GM18511 (cell line): ENCODE measurements at regions not wholly inside any gene's neighbourhood (a gene's known extent, or its start where the extent isn't known, plus 50 kb on each side); places are given as distances from the start of the nearest gene placed in this dataset.
"Not testable (repeated sequence)": the region's sequence is repeated elsewhere in the genome, so short reads cannot be mapped to it uniquely, and the experiment has no call there.

ENCODE experiments used
- ATAC-seq: cut with Tn5 transposase; IDR thresholded peaks from one replicate; pipeline ENCODE4 v1.9.1; 2021; ENCODE audit warnings: mild to moderate bottlenecking, moderate library complexity; ENCODE audit not compliant: unreplicated experiment

- ATAC-seq: not testable (repeated sequence)
Measured at GRCh38 chr5:126127371-126127770, 295.8 kb upstream of the GRAMD2B start.

DNA sequence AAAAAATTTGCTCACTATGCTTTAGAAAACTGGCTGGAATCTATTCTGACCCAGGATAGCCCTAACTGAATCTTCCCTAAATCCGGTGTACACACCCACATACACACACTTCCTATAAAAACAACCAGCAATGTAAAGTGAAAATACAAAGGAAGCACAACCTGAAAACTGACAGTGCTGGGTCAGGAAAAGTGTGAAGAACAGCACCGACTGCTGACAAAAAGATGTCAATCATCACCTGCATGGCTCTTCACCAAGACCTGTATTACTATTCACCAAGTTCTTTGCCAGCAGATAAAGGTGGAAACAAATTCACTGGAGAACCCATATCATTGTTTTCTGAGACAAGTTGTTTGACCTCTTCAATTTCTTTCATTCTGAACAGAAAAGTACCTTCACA, 293.8 kb upstream of the GRAMD2B start:
- no peak for ATAC-seq

GRCh38 chr5:126133424-126133823, 289.8 kb upstream of the GRAMD2B start:
- ATAC-seq: no peak

- ATAC-seq: no peak
Measured at GRCh38 chr5:126137891-126138280, 285.3 kb upstream of the GRAMD2B start.

DNA sequence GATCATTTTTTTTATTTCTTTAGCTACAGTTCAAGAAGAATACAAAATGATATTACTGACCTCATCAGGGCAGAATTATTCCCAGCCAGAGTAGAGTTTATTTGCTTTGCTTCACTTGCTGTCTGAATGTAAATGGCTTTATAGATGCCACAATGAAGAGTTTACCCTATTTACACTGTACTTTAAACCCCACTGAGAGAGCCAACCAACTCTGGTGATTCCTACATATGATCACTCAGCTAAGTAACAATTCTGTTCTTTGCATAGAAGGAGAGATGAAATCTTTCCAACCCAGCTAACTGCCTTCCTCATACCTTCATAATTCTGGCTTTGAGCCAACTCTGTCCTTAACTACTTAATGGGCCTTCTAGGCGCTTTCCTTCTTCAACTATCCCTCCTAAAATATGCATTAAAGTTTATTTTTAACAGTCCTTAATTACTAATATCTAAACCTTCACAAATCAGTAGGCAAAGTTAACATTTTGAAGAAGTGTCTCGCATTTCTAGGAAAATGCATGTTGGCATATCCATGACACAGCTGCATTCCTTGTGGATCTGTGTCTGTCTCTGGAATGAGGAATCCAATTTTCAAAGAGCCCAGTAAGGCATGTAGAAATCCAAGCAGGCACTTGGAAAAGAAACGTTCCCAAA, 284.8 kb upstream of the GRAMD2B start:
- no peak for ATAC-seq

- no peak for ATAC-seq
Measured at GRCh38 chr5:126139086-126139485, 284.1 kb upstream of the GRAMD2B start.

DNA sequence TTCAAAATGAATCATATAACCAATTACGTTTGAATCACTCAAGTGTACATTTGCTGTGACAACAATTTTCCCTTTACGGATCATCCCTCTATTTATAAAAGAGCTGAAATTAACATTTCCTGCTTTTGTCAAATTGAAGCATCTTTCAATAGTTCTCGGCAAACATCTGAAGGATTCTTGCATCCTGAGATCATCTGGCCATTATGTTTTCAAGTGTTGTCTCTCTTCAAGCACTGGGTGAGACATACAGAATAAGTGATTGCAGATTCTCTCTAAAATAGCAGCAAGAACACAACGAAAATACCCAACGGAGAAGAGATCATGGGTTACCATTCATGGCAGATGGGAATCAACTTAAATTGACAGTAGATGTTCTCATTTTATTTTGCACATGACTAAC, 283.4 kb upstream of the GRAMD2B start:
- ATAC-seq: no peak

DNA sequence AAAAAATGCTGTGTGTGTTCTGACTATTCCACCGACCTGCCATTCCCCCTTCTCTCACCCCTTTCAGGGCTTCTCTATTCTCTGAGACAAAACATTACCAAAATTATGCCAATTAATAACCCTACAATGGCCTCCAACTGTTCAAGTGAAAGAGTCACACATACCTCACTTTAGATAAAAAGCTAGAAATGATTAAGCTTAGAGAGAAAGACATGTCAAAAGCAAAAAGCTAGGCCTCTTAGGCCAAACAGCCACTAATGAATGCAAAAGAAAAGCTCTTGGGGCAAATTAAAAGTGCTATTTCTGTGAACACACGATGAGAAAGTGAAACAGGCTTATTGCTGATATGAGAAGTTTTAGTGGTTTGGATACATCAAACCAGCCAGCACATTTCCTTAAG, 279.6 kb upstream of the GRAMD2B start:
- ATAC-seq: peak; percentile 71

GRCh38 chr5:126150319-126150718, 272.9 kb upstream of the GRAMD2B start:
- not testable (repeated sequence) for ATAC-seq

GRCh38 chr5:126155298-126155697, 267.9 kb upstream of the GRAMD2B start:
- not testable (repeated sequence) for ATAC-seq

GRCh38 chr5:126166368-126166767, 256.8 kb upstream of the GRAMD2B start:
- ATAC-seq: no peak

DNA sequence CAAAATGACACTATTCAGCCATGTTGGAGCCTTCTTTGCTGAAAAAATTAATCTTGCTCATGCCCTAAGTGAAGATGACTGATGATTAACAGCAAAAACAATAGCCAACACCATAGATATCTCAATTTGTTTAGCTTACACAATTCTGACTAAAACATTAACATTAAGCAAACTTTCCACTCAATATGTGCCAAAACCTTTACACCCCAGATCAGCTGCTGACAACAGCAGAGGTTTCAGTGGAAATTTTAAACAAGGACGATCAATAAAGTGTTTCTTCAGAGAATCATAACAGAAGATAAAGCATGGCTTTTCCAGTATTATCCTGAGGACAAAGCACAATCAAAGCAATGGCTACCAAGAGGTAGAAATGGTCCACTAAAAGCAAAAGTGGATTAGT, 254.4 kb upstream of the GRAMD2B start:
- ATAC-seq: no peak

DNA sequence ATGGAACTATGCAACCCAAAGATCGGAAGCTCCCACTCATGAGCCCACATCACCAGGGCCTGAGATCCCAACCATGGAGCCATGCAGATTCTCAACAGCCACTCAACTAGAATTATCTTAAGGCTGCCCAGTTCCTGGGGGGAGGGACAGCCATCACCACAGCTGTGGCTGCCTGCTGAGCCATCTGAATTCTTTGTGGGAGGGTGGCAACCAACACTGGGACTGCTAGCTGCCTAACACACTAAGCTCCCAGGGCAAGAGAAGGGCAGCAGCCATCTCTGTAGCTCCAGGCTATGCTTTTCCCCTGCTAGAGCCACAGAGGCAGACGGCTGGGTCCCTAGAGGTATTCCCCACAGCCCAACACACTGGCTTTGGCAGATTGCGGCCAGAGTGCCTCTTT, 251.3 kb upstream of the GRAMD2B start:
- no peak for ATAC-seq

- ATAC-seq: no peak
Measured at GRCh38 chr5:126172812-126173211, 250.4 kb upstream of the GRAMD2B start.

DNA sequence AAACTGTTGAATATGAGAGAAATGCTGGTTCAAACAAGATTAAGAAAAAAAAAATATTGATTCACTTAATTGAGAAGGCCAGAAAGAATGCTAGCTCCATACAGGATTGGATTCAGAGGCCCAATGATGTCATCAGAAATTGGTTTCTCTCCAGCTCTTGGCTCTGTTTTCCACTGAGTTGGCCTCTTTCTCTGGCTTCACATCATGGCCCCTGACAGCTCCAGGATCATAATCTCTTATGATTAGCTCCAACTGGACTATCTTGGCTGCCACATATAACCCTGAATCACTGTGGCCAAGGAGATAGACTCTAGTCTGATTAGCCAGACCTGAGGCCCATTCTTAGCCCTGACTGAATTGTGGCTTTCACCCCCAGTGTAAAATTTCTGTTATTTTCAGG, 244.7 kb upstream of the GRAMD2B start:
- no peak for ATAC-seq

DNA sequence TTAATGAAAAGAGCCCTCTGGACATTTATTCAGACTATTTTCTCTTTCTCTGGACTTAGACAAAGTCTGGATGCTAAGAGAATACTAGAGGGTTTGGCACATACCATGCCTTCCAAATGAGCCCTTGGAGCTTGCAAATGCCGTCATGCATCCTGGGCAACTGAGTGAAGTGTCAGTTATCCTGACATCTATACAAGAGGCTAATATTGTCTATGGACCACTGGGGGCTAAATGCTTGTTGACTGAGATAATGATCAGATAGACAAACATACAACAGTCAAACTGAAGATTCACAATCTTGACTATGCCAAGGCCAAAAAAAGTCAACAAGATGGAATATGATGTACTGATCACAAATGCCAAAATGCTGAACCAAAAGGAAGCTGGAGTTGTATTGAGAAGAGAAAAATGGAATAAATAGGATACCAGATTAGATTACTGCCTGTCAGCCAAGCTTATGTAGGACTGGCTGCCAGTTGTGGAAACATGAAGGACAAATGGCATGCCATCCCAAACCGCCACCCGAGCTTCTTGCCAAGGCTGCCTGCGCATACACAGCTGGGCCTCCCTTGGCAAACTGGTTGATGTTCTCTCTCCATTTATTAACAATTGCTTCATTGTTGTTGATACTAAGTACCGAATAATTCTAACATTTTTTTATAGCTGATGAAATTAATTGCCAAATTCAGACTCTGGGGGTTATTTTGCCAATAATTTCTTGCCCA, 240.1 kb upstream of the GRAMD2B start:
- no peak for ATAC-seq

DNA sequence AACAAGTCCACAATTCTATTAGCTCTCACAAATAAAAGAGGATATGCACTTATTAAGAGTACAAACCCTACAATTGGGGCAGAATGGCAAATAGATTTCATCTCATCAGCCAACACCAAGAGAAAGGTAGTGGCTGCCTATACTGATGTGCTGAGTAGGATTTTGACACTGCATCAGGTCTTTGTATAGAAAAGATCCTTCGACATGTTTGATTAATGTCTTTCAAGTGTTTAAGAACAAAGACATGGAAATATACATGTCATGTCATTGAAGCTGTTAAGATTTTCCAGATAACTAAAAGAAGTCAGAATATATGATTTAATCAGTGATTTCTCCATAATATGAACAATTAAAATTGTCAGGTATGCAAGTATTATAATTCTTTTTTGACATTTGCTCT, 238.7 kb upstream of the GRAMD2B start:
- ATAC-seq: no peak

- no peak for ATAC-seq
Measured at GRCh38 chr5:126186210-126186609, 237.0 kb upstream of the GRAMD2B start.

DNA sequence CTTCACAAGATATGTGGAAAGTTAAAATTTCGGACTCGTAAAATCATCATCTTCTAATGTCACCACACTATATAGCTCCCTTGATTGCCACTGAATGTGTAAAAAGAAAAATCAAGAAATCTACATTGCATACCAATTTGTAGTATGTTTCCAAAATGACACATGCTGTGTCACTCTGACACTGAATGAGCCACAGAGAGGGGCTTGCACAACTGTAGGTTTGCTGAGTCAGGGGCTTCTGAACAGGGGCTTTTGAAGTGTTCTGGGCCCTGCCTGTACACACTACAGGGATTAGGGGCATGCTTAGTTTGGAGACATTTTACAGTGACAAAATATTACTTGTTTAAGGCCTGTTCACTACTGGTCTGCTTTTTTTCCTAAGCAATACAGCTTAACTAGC, 234.4 kb upstream of the GRAMD2B start:
- ATAC-seq: no peak

GRCh38 chr5:126189231-126189630, 234.0 kb upstream of the GRAMD2B start:
- ATAC-seq: no peak

GRCh38 chr5:126189862-126190261, 233.3 kb upstream of the GRAMD2B start:
- ATAC-seq: no peak

- no peak for ATAC-seq
Measured at GRCh38 chr5:126192226-126192625, 231.0 kb upstream of the GRAMD2B start.
